HepG2 (cell line): ENCODE measurements at regions not wholly inside any gene's neighbourhood (a gene's known extent, or its start where the extent isn't known, plus 50 kb on each side); places are given as distances from the start of the nearest gene placed in this dataset.

Source experiments
- ATAC-seq: fragments of 200-7000 bp; cut with Tn5 transposase; 3 replicates; pipeline ENCODE4 v1.9.1; 2020; ENCODE audit warnings: mild to moderate bottlenecking, moderate library complexity
- BruUV-seq: library from RNA; stranded (reverse); fragments of 400-500 nt; replicated peaks from 2 replicates; lab custom pipeline; 2021; lab: Mats Ljungman, UMichigan
- CTCF ChIA-PET: fragments of 300-600 bp; formaldehyde crosslinking; extraction: SDS; loops from one replicate; lab custom pipeline; 2021; ENCODE audit warnings: low total read pairs, inconsistent platforms, low intra/inter-chr PET ratio; lab: Yijun Ruan, JAX
- POLR2A ChIA-PET: fragments of 350-600 bp; sonication (Branson Sonifier 250); formaldehyde crosslinking; loops from one replicate; lab custom pipeline; 2020; ENCODE audit warnings: antibody characterized with exemption, inconsistent platforms; lab: Yijun Ruan, JAX
- DNase-seq: peaks from one replicate; pipeline ENCODE4 v3.0.0-alpha.2; 2015; ENCODE audit warnings: low spot score
- FAIRE-seq: peaks from 3 replicates; lab custom pipeline; 2011; peaks lifted over from hg19 to GRCh38; lab: Jason Lieb, UNC
- H2AFZ ChIP-seq: one replicate; pipeline ENCODE4 v1.6.1; 2011; ENCODE audit warnings: low read length, inconsistent platforms
- H3K27ac ChIP-seq: fragments of 300-600 bp; 3 replicates; pipeline ENCODE4 v1.8.0; 2011; ENCODE audit warnings: mixed run types, mild to moderate bottlenecking, mixed read lengths, low read length, inconsistent platforms; ENCODE audit not compliant: insufficient read depth; ENCODE audit errors: extremely low read length
- H3K27me3 ChIP-seq, 2 experiments: fragments of 200-600 bp in 1 of 2; 2 replicates in 1 of 2; 3 replicates in 1 of 2; pipeline versions ENCODE4 v1.6.0 to v1.8.0; 2011; ENCODE audit warnings: low read length in 2 of 2, mild to moderate bottlenecking in 2 of 2, moderate library complexity in 2 of 2, inconsistent platforms in 1 of 2; ENCODE audit not compliant: insufficient read depth in 2 of 2, control insufficient read depth in 1 of 2
- H3K36me3 ChIP-seq, 2 experiments: fragments of 200-600 bp in 1 of 2; replicated peaks in 1 of 2; 2 replicates in 1 of 2; 3 replicates in 1 of 2; pipeline versions ENCODE4 v1.5.1 to v1.8.0; 2011; ENCODE audit warnings: low read length in 2 of 2, inconsistent platforms in 1 of 2; ENCODE audit not compliant: insufficient read depth in 2 of 2, control insufficient read depth in 1 of 2
- H3K4me1 ChIP-seq: 2 replicates; pipeline ENCODE4 v1.5.1; 2012; ENCODE audit warnings: low read length, inconsistent platforms; ENCODE audit not compliant: insufficient read depth
- H3K4me2 ChIP-seq: 2 replicates; pipeline ENCODE4 v1.6.0; 2011; ENCODE audit warnings: low read depth, low read length, inconsistent platforms
- H3K4me3 ChIP-seq, 3 experiments: fragments of 200-600 bp in 1 of 3; sonication (generic), shearing (Covaris generic) in 1 of 3; replicated peaks in 1 of 3; 2 replicates each; pipeline ENCODE4 v1.5.1; 2011 to 2016; ENCODE audit warnings: low read length in 3 of 3, inconsistent platforms in 2 of 3, low read depth in 2 of 3, mild to moderate bottlenecking in 2 of 3, control low read depth in 1 of 3, mixed read lengths in 1 of 3; ENCODE audit not compliant: insufficient read depth in 1 of 3
- H3K79me2 ChIP-seq: one replicate; pipeline ENCODE4 v1.6.1; 2011; ENCODE audit warnings: low read length, inconsistent platforms; ENCODE audit not compliant: insufficient read depth
- H3K9ac ChIP-seq: 2 replicates; pipeline ENCODE4 v1.6.0; 2011; ENCODE audit warnings: mild to moderate bottlenecking, low read depth, low read length, inconsistent platforms; ENCODE audit not compliant: insufficient read depth
- H3K9me3 ChIP-seq: 2 replicates; pipeline ENCODE4 v1.5.1; 2012; ENCODE audit warnings: mild to moderate bottlenecking, low read length
- H4K20me1 ChIP-seq: 2 replicates; pipeline ENCODE4 v1.6.0; 2011; ENCODE audit warnings: inconsistent platforms, mild to moderate bottlenecking, low read length, moderate library complexity; ENCODE audit not compliant: insufficient read depth
- CCAR2 ChIP-seq: fragments of 200-400 bp; formaldehyde crosslinking; optimal IDR thresholded peaks from 2 replicates; pipeline ENCODE3; 2018; ENCODE audit warnings: low read depth, mild to moderate bottlenecking, low read length, moderate library complexity
- DR1 ChIP-seq: sonication (generic); formaldehyde crosslinking; IDR thresholded peaks from 2 replicates; pipeline ENCODE4 v1.8.0; 2021; ENCODE audit warnings: mild to moderate bottlenecking, missing genetic modification reagents, inconsistent platforms
- GPN1 ChIP-seq: sonication (generic); formaldehyde crosslinking; IDR thresholded peaks from 2 replicates; pipeline ENCODE4 v1.5.1; 2020; ENCODE audit warnings: missing genetic modification reagents, borderline replicate concordance
- REXO4 ChIP-seq: sonication (generic); formaldehyde crosslinking; IDR thresholded peaks from 2 replicates; pipeline ENCODE4 v1.8.0; 2022; ENCODE audit warnings: missing genetic modification reagents, mild to moderate bottlenecking, borderline replicate concordance
- SMAD1 ChIP-seq: sonication (generic); formaldehyde crosslinking; IDR thresholded peaks from 2 replicates; pipeline ENCODE4 v1.4.0; 2020; ENCODE audit warnings: missing genetic modification reagents, low read depth, mild to moderate bottlenecking, borderline replicate concordance
- SRY ChIP-seq: sonication (generic); formaldehyde crosslinking; IDR thresholded peaks from 2 replicates; pipeline ENCODE4 v1.8.0; 2022; ENCODE audit warnings: mild to moderate bottlenecking, missing genetic modification reagents
- TSC22D2 ChIP-seq: sonication (generic); formaldehyde crosslinking; IDR thresholded peaks from 2 replicates; pipeline ENCODE4 v1.5.1; 2020; ENCODE audit warnings: missing genetic modification reagents, mild to moderate bottlenecking, borderline replicate concordance
- ZSCAN20 ChIP-seq: sonication (generic); formaldehyde crosslinking; IDR thresholded peaks from 2 replicates; pipeline ENCODE4 v1.4.0; 2020; ENCODE audit warnings: missing genetic modification reagents, mild to moderate bottlenecking, borderline replicate concordance
- WGBS: methylation state at CpG from one replicate; pipeline ENCODE4 v1.1.6; 2017; ENCODE audit warnings: low lambda C conversion rate; 5-methylcytosine and 5-hydroxymethylcytosine counted together
- in situ Hi-C: cut with HindIII; loops from 2 replicates; pipeline ENCODE4 v1.10.0; 2017; ENCODE audit warnings: low pct_unique_long_range_greater_than_20kb; ENCODE audit not compliant: extremely low pct_ligation_motif_present
- intact Hi-C: fragments of 100-400 bp; cut with micrococcal nuclease; formaldehyde crosslinking; loops from one replicate; pipeline ENCODE4 v1.10.0; 2022; ENCODE audit not compliant: unreplicated experiment
- TF ChIP-seq, protein P1 (sequence below): sonication (generic); formaldehyde crosslinking; IDR thresholded peaks from 2 replicates; pipeline ENCODE4 v1.4.0; 2020; ENCODE audit warnings: missing genetic modification reagents
- TF ChIP-seq, protein P2 (sequence below): IDR thresholded peaks from 2 replicates; pipeline ENCODE4 v1.6.1; 2016; ENCODE audit warnings: mild to moderate bottlenecking
- TF ChIP-seq, protein P3 (sequence below): sonication (generic); formaldehyde crosslinking; conservative IDR thresholded peaks from 2 replicates; pipeline ENCODE4 v1.8.0; 2022; ENCODE audit warnings: low read depth, missing genetic modification reagents
- TF ChIP-seq, protein P4 (sequence below), 2 experiments: sonication (generic) in 1 of 2; formaldehyde crosslinking in 1 of 2; IDR thresholded peaks; 2 replicates each; pipeline versions ENCODE4 v1.4.0 to v1.6.1; 2016 to 2020; ENCODE audit warnings: borderline replicate concordance in 1 of 2, low read depth in 1 of 2, mild to moderate bottlenecking in 1 of 2, missing genetic modification reagents in 1 of 2
- TF ChIP-seq, protein P5 (sequence below): sonication (generic); formaldehyde crosslinking; IDR thresholded peaks from 2 replicates; pipeline ENCODE4 v1.8.0; 2022; ENCODE audit warnings: low read depth, missing genetic modification reagents

- ATAC-seq (no peak), FAIRE-seq (no peak), DNase-seq (no peak)
- H3K4me3 ChIP-seq = no peak overlapping the region
- intact Hi-C loops (no loop called here), in situ Hi-C loops (no loop called here)
- H3K9me3 ChIP-seq = no peaks in the 10 kb centered on the region
- H3K79me2 ChIP-seq = no peaks in the 10 kb centered on the region
- no peak overlapping the region for H3K4me2 ChIP-seq
- POLR2A ChIA-PET = no interaction called here
- WGBS = 21% methylated on average over 4 of the region's 4 CpGs
- no peak overlapping the region for H3K9ac ChIP-seq
- H3K36me3 ChIP-seq = no peaks in the 10 kb centered on the region
- peaks cover 2 to 3% of the 10 kb centered on the region in 2 experiments; a peak in 3 of 5 replicates for H3K27me3 ChIP-seq
- H2AFZ ChIP-seq = no peak overlapping the region
- BruUV-seq = no TSS peak
- CTCF ChIA-PET = no interaction called here
- H4K20me1 ChIP-seq = no peaks in the 10 kb centered on the region
- H3K27ac ChIP-seq = no peak overlapping the region
- peaks cover 10% of the 10 kb centered on the region for H3K4me1 ChIP-seq
- TF ChIP-seq REXO4 (CRISPR knock-in tag) = no peak
- TF ChIP-seq, protein P1, sequence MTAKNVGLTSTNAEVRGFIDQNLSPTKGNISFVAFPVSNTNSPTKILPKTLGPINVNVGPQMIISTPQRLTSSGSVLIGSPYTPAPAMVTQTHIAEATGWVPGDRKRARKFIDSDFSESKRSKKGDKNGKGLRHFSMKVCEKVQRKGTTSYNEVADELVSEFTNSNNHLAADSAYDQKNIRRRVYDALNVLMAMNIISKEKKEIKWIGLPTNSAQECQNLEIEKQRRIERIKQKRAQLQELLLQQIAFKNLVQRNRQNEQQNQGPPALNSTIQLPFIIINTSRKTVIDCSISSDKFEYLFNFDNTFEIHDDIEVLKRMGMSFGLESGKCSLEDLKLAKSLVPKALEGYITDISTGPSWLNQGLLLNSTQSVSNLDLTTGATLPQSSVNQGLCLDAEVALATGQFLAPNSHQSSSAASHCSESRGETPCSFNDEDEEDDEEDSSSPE (CRISPR knock-in tag) = no peak
- TF ChIP-seq, protein P2, sequence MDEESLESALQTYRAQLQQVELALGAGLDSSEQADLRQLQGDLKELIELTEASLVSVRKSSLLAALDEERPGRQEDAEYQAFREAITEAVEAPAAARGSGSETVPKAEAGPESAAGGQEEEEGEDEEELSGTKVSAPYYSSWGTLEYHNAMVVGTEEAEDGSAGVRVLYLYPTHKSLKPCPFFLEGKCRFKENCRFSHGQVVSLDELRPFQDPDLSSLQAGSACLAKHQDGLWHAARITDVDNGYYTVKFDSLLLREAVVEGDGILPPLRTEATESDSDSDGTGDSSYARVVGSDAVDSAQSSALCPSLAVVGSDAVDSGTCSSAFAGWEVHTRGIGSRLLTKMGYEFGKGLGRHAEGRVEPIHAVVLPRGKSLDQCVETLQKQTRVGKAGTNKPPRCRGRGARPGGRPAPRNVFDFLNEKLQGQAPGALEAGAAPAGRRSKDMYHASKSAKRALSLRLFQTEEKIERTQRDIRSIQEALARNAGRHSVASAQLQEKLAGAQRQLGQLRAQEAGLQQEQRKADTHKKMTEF (CRISPR knock-in tag) = no peak
- TF ChIP-seq TSC22D2 (CRISPR knock-in tag) = no peak
- TF ChIP-seq, protein P3, sequence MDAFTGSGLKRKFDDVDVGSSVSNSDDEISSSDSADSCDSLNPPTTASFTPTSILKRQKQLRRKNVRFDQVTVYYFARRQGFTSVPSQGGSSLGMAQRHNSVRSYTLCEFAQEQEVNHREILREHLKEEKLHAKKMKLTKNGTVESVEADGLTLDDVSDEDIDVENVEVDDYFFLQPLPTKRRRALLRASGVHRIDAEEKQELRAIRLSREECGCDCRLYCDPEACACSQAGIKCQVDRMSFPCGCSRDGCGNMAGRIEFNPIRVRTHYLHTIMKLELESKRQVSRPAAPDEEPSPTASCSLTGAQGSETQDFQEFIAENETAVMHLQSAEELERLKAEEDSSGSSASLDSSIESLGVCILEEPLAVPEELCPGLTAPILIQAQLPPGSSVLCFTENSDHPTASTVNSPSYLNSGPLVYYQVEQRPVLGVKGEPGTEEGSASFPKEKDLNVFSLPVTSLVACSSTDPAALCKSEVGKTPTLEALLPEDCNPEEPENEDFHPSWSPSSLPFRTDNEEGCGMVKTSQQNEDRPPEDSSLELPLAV (CRISPR knock-in tag) = no peak
- TF ChIP-seq CCAR2 = no peak
- no peak for TF ChIP-seq ZSCAN20 (CRISPR knock-in tag)
- TF ChIP-seq SRY = no peak
- TF ChIP-seq, protein P4, sequence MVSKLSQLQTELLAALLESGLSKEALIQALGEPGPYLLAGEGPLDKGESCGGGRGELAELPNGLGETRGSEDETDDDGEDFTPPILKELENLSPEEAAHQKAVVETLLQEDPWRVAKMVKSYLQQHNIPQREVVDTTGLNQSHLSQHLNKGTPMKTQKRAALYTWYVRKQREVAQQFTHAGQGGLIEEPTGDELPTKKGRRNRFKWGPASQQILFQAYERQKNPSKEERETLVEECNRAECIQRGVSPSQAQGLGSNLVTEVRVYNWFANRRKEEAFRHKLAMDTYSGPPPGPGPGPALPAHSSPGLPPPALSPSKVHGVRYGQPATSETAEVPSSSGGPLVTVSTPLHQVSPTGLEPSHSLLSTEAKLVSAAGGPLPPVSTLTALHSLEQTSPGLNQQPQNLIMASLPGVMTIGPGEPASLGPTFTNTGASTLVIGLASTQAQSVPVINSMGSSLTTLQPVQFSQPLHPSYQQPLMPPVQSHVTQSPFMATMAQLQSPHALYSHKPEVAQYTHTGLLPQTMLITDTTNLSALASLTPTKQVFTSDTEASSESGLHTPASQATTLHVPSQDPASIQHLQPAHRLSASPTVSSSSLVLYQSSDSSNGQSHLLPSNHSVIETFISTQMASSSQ (IDR thresholded peaks at IDR 0.05; ENCODE audit: low read depth) = no peak
- TF ChIP-seq, protein P4 (CRISPR knock-in tag; IDR thresholded peaks at IDR 0.05; ENCODE audit: borderline replicate concordance) = no peak
- TF ChIP-seq DR1 = no peak
- TF ChIP-seq GPN1 (CRISPR knock-in tag) = no peak
- TF ChIP-seq, protein P5, sequence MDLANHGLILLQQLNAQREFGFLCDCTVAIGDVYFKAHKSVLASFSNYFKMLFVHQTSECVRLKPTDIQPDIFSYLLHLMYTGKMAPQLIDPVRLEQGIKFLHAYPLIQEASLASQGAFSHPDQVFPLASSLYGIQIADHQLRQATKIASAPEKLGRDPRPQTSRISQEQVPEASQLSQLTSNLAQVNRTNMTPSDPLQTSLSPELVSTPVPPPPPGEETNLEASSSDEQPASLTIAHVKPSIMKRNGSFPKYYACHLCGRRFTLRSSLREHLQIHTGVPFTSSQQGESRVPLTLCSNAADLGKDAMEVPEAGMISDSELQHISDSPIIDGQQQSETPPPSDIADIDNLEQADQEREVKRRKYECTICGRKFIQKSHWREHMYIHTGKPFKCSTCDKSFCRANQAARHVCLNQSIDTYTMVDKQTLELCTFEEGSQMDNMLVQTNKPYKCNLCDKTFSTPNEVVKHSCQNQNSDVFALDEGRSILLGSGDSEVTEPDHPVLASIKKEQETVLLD (CRISPR knock-in tag) = no peak
- no peak for TF ChIP-seq SMAD1 (CRISPR knock-in tag)
Observed at GRCh38 chr7:54860003-54860775, 101.2 kb upstream of the SEC61G start.
